ENCODE measurements at regions not wholly inside any gene's neighbourhood (a gene's known extent, or its start where the extent isn't known, plus 50 kb on each side); places are given as distances from the start of the nearest gene placed in this dataset.

- peak overlapping the region in 1 of 3 experiments; percentile 1 for H3K4me3 Mint-ChIP-seq
- H3K27ac Mint-ChIP-seq, result peak overlapping the region; percentile 35 to 90 (median 83)
- no peaks in the 10 kb centered on the region for H3K36me3 Mint-ChIP-seq (ENCODE audit: low read depth)
- H3K9me3 Mint-ChIP-seq, result no peaks in the 10 kb centered on the region
- peaks cover 4% of the 10 kb centered on the region for H3K27me3 Mint-ChIP-seq (ENCODE audit: low read depth)
- no peak for TF ChIP-seq CTCF (IDR thresholded peaks at IDR 0.05; ENCODE audit: unreplicated experiment in 3 of 3)
- H3K4me1 Mint-ChIP-seq, result peaks cover 41% of the 10 kb centered on the region
These were observed 308.9 kb downstream of the CWC27 start for GRCh38 chr5:65077653-65078052.

DNA sequence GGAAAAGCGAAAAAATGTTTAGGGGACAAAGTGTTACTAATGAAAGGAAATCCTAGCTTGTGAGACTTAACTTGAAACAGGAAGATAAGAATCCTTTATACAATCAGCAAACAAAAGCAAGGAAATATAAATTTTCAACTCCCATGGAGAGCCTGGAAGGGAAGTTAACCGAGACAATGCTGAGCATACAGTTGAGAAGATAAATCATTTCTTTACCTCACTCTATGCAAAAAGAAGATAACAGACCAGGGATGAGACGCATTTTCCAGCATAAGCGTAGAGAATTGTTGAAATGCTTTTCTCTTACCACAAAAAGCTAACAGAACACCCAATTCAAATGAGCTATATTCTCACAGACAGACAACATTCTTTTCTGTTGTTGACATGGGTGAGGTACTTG lies 309.6 kb downstream of the CWC27 start:
- H3K36me3 Mint-ChIP-seq (ENCODE audit: low read depth), result no peaks in the 10 kb centered on the region
- peak overlapping the region in 1 of 3 experiments; percentile 1 for H3K4me3 Mint-ChIP-seq
- peak overlapping the region; percentile 35 to 90 (median 83) for H3K27ac Mint-ChIP-seq
- peaks cover 4% of the 10 kb centered on the region for H3K27me3 Mint-ChIP-seq (ENCODE audit: low read depth)
- no peak for TF ChIP-seq CTCF (IDR thresholded peaks at IDR 0.05; ENCODE audit: unreplicated experiment in 3 of 3)
- no peaks in the 10 kb centered on the region for H3K9me3 Mint-ChIP-seq
- H3K4me1 Mint-ChIP-seq, result peaks cover 37% of the 10 kb centered on the region

GRCh38 chr5:65081071-65081470 lies 312.3 kb downstream of the CWC27 start:
- H3K4me3 Mint-ChIP-seq, result no peak overlapping the region
- H3K27me3 Mint-ChIP-seq (ENCODE audit: low read depth), result no peaks in the 10 kb centered on the region
- peaks cover 35% of the 10 kb centered on the region for H3K4me1 Mint-ChIP-seq
- no peaks in the 10 kb centered on the region for H3K36me3 Mint-ChIP-seq (ENCODE audit: low read depth)
- H3K9me3 Mint-ChIP-seq, result no peaks in the 10 kb centered on the region
- TF ChIP-seq CTCF (IDR thresholded peaks at IDR 0.05; ENCODE audit: unreplicated experiment in 3 of 3), result no peak
- H3K27ac Mint-ChIP-seq, result no peak overlapping the region

DNA sequence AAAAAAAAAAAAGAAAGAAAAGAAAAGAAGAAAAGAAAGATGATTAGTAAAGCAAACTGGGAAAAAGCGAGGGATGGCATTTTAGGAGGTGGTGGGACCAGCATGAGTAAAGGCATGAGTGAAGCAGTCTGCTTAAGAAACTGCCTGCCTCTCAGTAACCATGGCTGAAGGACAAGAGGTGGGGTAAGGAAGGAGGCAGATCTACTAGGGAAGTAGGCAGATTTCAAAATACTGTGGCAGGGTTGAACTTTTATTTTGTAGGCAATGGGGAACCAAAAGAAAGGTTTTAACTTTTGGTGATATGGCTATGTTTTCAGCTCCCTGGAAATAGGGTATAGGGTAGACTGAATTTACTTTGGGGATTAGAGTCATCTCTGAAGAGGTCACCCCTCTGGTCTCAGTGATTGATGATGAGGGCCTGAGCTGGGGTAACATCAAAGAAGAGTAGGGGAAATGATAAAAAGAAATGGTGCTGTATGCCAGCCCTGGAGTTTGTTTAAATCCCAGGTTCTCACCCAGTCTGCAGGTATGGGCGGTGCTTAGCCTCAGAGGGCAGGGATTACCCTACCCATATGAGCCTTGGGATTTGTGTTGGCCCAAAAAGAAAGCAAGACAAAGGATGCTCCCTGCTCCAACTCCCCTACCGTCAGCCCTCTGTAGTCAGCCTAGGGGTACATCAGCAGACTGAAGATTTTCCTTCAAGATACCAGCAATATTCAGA lies 316.2 kb downstream of the CWC27 start:
- Mint-ChIP-seq H3K36me3 (ENCODE audit: low read depth) (no peaks in the 10 kb centered on the region), H3K4me1 (peaks cover 11% of the 10 kb centered on the region), H3K9me3 (peaks cover 1% of the 10 kb centered on the region), H3K27ac (peak overlapping the region in 1 of 3 experiments; percentile 50), H3K4me3 (no peak overlapping the region), H3K27me3 (ENCODE audit: low read depth) (no peaks in the 10 kb centered on the region)
- no peak for TF ChIP-seq CTCF (IDR thresholded peaks at IDR 0.05; ENCODE audit: unreplicated experiment in 3 of 3)

DNA sequence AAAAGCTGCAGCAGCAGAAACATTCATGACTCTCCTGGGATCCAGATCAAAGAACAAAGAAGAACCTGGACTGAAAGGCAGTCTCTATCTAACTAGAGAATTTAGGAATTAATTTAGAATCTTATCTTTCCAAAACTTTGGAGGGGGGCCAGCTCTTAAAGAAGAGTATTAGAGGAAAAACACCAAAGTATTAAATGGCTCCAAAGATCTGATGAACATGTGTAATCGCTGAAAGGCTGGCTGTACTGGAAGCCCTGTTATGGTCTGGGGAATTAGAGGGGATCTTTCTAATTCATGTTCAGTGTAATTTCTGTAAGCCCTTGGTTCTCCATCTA lies 316.8 kb downstream of the CWC27 start:
- no peaks in the 10 kb centered on the region for H3K27me3 Mint-ChIP-seq (ENCODE audit: low read depth)
- peaks cover 7% of the 10 kb centered on the region for H3K4me1 Mint-ChIP-seq
- no peak for TF ChIP-seq CTCF (IDR thresholded peaks at IDR 0.05; ENCODE audit: unreplicated experiment in 3 of 3)
- peak overlapping the region in 1 of 3 experiments; percentile 50 for H3K27ac Mint-ChIP-seq
- H3K4me3 Mint-ChIP-seq, result no peak overlapping the region
- no peaks in the 10 kb centered on the region for H3K36me3 Mint-ChIP-seq (ENCODE audit: low read depth)
- H3K9me3 Mint-ChIP-seq, result peaks cover 3% of the 10 kb centered on the region

DNA sequence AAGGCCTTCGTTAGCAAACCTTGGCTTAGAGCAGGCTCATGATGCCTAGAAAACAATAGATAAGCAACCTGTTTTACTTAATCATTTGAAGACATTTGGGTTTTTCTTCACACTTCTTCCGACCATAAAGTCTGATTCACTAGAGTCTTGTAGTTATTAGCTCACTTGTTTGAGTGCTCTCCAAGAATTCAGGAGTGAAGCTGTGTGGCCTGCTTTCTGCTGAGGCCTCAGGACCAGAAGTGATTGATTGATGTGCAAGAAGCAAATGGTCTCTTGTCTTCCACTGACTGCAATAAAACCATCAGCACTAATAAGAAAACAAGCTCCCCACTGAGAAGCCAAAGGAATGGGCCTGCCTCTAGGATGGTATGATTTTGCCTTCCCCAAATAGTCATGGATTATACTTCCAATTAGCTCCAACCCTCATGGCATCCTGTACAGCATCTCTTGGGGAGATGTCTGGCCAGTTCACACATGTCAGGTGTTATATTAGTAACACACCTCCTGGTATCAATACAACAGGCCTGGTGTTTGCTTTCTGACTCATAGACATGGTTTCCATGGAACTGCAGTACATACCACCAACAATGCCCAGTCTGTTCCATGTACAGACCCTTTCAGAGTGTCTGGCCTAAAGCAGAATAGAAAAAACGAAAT lies 317.6 kb downstream of the CWC27 start:
- TF ChIP-seq CTCF (IDR thresholded peaks at IDR 0.05; ENCODE audit: unreplicated experiment in 3 of 3), result no peak
- no peaks in the 10 kb centered on the region for H3K36me3 Mint-ChIP-seq (ENCODE audit: low read depth)
- H3K9me3 Mint-ChIP-seq, result peaks cover 9% of the 10 kb centered on the region
- no peak overlapping the region for H3K4me3 Mint-ChIP-seq
- H3K4me1 Mint-ChIP-seq, result peaks cover 7% of the 10 kb centered on the region
- no peaks in the 10 kb centered on the region for H3K27me3 Mint-ChIP-seq (ENCODE audit: low read depth)
- no peak overlapping the region for H3K27ac Mint-ChIP-seq

All from nephron (organoid).